ENCODE measurements at regions not wholly inside any gene's neighbourhood (a gene's known extent, or its start where the extent isn't known, plus 50 kb on each side); places are given as distances from the start of the nearest gene placed in this dataset.

DNA sequence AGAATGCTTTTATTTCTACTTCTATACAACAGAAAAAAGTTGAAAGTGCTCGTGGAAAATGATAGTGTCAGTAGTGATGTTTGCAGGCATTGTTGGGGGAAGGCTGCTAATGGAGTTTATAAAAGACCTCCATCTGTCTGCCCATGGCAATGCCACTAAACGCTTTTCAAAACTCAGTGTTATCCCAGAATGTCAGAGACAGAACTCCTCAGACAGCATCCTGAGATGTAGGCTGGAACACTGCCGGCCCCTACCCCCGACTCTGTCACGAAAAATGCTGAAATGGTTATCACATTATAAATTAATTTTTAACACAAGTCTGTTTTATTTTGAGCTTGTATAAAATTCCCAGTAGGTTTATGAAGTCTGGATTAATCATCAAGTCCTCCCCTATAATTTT, 128.9 kb downstream of the HS3ST1 start:
- peaks cover 10% of the 10 kb centered on the region for H3K27me3 Mint-ChIP-seq (ENCODE audit: low read depth)
- DNase-seq, result no peak
- intact Hi-C loops (cut with micrococcal nuclease), result no loop called here
- H3K27ac Mint-ChIP-seq, result no peak overlapping the region
- no peak overlapping the region for H3K4me3 Mint-ChIP-seq
- CTCF ChIA-PET, result no interaction called here
- peaks cover 6% of the 10 kb centered on the region for H3K4me1 Mint-ChIP-seq (ENCODE audit: low read depth)
- no peaks in the 10 kb centered on the region for H3K9me3 Mint-ChIP-seq
- H3K36me3 Mint-ChIP-seq (ENCODE audit: low read depth), result no peaks in the 10 kb centered on the region

DNA sequence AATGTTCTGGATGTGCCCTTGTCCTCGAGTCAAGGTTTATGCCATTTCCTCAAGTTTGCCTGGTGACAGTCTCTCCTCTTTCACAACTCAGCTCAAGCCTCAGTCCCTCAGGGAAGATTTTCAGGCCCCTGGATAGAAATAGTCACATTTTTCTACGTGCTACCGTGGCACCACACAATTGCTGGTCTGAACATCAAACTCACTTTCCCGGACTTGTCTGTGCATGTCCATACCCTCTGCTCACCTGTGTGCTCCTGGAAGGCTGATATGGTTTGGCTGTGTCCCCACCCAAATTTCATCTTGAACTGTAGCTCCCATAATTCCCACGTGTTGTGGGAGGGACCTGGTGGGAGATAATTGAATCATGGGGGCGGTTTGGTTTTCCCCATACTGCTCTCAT, 129.7 kb downstream of the HS3ST1 start:
- H3K9me3 Mint-ChIP-seq, result no peaks in the 10 kb centered on the region
- CTCF ChIA-PET, result no interaction called here
- H3K27me3 Mint-ChIP-seq (ENCODE audit: low read depth), result peaks cover 9% of the 10 kb centered on the region
- H3K4me1 Mint-ChIP-seq (ENCODE audit: low read depth), result peaks cover 6% of the 10 kb centered on the region
- H3K27ac Mint-ChIP-seq, result no peak overlapping the region
- intact Hi-C loops (cut with micrococcal nuclease), result no loop called here
- DNase-seq, result no peak
- H3K36me3 Mint-ChIP-seq (ENCODE audit: low read depth), result no peaks in the 10 kb centered on the region
- no peak overlapping the region for H3K4me3 Mint-ChIP-seq

DNA sequence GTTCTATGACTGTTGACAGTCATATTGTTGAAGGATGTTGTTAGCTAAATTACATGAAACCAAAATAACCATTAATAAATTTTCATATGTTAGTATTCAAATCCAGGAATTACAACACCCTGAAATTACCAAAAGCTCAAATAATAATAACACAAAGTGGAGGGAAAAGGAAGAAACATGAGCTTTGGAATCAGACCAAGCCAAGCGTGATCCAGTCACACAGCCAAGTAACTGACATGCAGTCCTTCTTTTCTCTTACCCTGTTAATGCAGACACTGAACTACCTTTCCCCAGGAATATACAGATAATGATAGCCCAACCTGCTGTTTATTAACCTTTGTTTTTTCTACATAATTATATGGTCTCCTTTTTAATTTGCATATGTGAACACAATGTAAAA, 130.2 kb downstream of the HS3ST1 start:
- Mint-ChIP-seq H3K4me3 (no peak overlapping the region), H3K36me3 (ENCODE audit: low read depth) (no peaks in the 10 kb centered on the region), H3K4me1 (ENCODE audit: low read depth) (peaks cover 6% of the 10 kb centered on the region), H3K9me3 (no peaks in the 10 kb centered on the region), H3K27ac (no peak overlapping the region), H3K27me3 (ENCODE audit: low read depth) (peaks cover 3% of the 10 kb centered on the region)
- no peak for DNase-seq
- intact Hi-C loops (cut with micrococcal nuclease), result no loop called here
- CTCF ChIA-PET, result no interaction called here

DNA sequence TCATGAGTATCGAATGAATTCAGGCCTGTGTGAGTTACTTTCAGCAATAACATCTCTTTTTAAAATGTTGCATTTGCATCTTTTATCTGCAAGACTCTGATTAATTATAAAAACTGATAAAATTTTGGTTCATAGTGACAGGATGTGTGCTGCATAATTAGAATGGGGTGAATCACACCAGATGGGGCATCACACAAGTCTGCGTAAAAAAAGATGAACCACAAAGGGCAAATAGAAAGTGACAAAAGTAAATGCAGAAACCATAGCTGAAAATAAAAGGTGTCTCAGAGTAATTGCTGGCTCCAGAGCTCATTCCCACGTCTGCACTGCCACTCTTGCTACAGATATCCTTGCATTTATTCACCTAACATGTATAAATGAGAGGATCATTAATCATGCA, 131.1 kb downstream of the HS3ST1 start:
- H3K4me3 Mint-ChIP-seq, result no peak overlapping the region
- peaks cover 6% of the 10 kb centered on the region for H3K4me1 Mint-ChIP-seq (ENCODE audit: low read depth)
- H3K9me3 Mint-ChIP-seq, result no peaks in the 10 kb centered on the region
- H3K27ac Mint-ChIP-seq, result no peak overlapping the region
- DNase-seq, result no peak
- CTCF ChIA-PET, result no interaction called here
- H3K36me3 Mint-ChIP-seq (ENCODE audit: low read depth), result no peaks in the 10 kb centered on the region
- intact Hi-C loops (cut with micrococcal nuclease), result no loop called here
- H3K27me3 Mint-ChIP-seq (ENCODE audit: low read depth), result peaks cover 2% of the 10 kb centered on the region

DNA sequence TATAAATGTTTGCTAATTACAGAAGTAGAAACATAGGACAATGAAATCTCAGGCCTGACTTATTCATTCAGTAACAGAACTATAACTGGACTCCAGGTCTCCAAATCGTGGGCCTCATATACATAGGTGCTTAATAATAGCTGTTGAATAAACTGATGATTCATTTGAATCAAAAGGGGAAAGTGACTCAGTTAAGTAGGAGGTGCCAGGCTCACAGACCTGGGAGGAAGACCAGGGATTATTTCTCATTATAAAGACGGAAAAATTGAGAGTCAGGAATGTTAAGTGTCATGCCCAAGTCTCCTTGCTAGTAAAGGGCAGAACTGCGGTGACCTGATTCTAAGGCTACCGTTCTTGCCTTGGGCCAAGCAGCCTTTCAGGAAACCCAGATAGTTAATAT, 131.5 kb downstream of the HS3ST1 start:
- Mint-ChIP-seq H3K36me3 (ENCODE audit: low read depth) (no peaks in the 10 kb centered on the region), H3K4me3 (no peak overlapping the region), H3K27me3 (ENCODE audit: low read depth) (peaks cover 2% of the 10 kb centered on the region), H3K27ac (no peak overlapping the region), H3K9me3 (no peaks in the 10 kb centered on the region), H3K4me1 (ENCODE audit: low read depth) (peaks cover 6% of the 10 kb centered on the region)
- intact Hi-C loops (cut with micrococcal nuclease), result no loop called here
- CTCF ChIA-PET, result no interaction called here
- DNase-seq, result no peak

DNA sequence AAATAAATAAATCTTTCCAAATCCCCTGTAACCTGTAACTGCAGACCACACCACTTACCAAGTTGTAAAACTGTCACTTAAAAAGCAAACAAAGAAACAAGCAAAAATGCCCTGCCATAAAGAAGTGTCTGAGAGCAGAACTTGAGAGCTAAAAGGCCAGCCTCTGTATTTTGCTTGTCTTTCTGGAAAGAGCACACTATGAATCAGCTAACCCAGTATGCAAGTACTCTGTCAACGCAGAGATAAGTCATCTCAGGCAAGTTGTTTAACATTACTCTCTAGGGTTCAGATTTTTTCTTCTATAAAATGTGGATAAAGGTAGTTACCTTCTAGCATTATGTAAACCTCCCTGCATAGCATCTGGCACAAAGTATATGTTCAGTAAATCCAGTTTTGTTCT, 134.8 kb downstream of the HS3ST1 start:
- no peak overlapping the region for H3K27ac Mint-ChIP-seq
- no peaks in the 10 kb centered on the region for H3K27me3 Mint-ChIP-seq (ENCODE audit: low read depth)
- no peak for DNase-seq
- H3K4me3 Mint-ChIP-seq, result no peak overlapping the region
- intact Hi-C loops (cut with micrococcal nuclease), result no loop called here
- peaks cover 6% of the 10 kb centered on the region for H3K4me1 Mint-ChIP-seq (ENCODE audit: low read depth)
- H3K9me3 Mint-ChIP-seq, result no peaks in the 10 kb centered on the region
- CTCF ChIA-PET, result interaction anchor here (0.6 kb wide), 1 partner anchor 67 kb away, joined by 3 read pairs; no protein-coding TSS in a partner anchor
- H3K36me3 Mint-ChIP-seq (ENCODE audit: low read depth), result no peaks in the 10 kb centered on the region

- no peaks in the 10 kb centered on the region for H3K27me3 Mint-ChIP-seq (ENCODE audit: low read depth)
- H3K4me3 Mint-ChIP-seq, result no peak overlapping the region
- H3K4me1 Mint-ChIP-seq (ENCODE audit: low read depth), result no peaks in the 10 kb centered on the region
- intact Hi-C loops (cut with micrococcal nuclease), result no loop called here
- CTCF ChIA-PET, result interaction anchor here (0.6 kb wide), 1 partner anchor 17 kb away, joined by 4 read pairs; no protein-coding TSS in a partner anchor
- no peak for DNase-seq
- no peaks in the 10 kb centered on the region for H3K36me3 Mint-ChIP-seq (ENCODE audit: low read depth)
- H3K9me3 Mint-ChIP-seq, result peaks cover 16% of the 10 kb centered on the region
- H3K27ac Mint-ChIP-seq, result no peak overlapping the region
These were observed 141.6 kb downstream of the HS3ST1 start for GRCh38 chr4:11287055-11287454.

- Mint-ChIP-seq H3K27me3 (ENCODE audit: low read depth) (no peaks in the 10 kb centered on the region), H3K9me3 (peaks cover 16% of the 10 kb centered on the region), H3K4me3 (no peak overlapping the region), H3K27ac (no peak overlapping the region), H3K4me1 (ENCODE audit: low read depth) (no peaks in the 10 kb centered on the region), H3K36me3 (ENCODE audit: low read depth) (no peaks in the 10 kb centered on the region)
- intact Hi-C loops (cut with micrococcal nuclease), result no loop called here
- CTCF ChIA-PET, result interaction anchor here (0.6 kb wide), 1 partner anchor 16 kb away, joined by 4 read pairs; no protein-coding TSS in a partner anchor
- no peak for DNase-seq
These were observed 142.2 kb downstream of the HS3ST1 start for GRCh38 chr4:11286533-11286932.

DNA sequence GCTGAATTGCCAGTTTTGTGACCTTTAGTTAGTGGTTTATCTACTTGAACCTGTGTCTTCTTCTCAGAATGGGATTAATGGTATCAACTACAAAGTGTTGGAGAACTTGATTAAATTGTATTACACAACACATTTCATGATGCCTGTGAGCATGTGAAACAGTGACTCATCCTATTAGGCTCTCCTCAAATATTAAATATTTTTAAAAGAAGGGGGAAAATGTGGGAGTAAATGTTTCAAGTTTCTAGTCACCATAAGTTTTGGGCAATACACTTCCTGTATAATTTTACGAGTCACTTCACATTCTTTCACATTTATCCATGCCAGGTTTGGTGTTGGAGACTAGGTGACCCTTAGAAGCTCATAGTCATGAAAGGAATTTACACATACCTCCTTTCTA, 147.0 kb downstream of the HS3ST1 start:
- DNase-seq, result no peak
- Mint-ChIP-seq H3K4me1 (ENCODE audit: low read depth) (no peaks in the 10 kb centered on the region), H3K9me3 (peaks cover 16% of the 10 kb centered on the region), H3K27ac (no peak overlapping the region), H3K4me3 (no peak overlapping the region), H3K27me3 (ENCODE audit: low read depth) (peaks cover 10% of the 10 kb centered on the region), H3K36me3 (ENCODE audit: low read depth) (no peaks in the 10 kb centered on the region)
- intact Hi-C loops (cut with micrococcal nuclease), result no loop called here
- CTCF ChIA-PET, result no interaction called here

DNA sequence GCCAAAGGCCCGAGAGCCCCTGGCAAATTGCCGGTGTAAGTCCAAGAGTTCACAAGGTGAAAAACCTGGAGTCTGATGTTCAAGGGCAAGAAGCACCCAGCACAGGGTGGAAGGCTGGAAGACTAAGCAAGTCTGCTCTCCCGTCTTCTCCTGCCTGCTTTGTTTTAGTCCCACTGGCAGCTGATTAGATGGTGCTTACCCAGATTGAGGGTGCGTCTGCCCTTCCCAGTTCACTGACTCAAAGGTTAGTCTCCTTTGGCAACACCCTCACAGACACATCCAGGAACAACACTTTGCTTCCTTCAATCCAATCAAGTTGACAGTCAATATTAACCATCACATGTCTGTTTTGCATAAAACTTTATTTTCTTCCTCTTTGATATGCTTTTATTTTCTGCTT, 157.4 kb downstream of the HS3ST1 start:
- CTCF ChIA-PET, result no interaction called here

GRCh38 chr4:11268149-11268548, 160.5 kb downstream of the HS3ST1 start:
- no peaks in the 10 kb centered on the region for H3K4me1 Mint-ChIP-seq (ENCODE audit: low read depth)
- H3K9me3 Mint-ChIP-seq, result peaks cover 1% of the 10 kb centered on the region
- intact Hi-C loops (cut with micrococcal nuclease), result no loop called here
- DNase-seq, result no peak
- H3K27me3 Mint-ChIP-seq (ENCODE audit: low read depth), result peaks cover 20% of the 10 kb centered on the region
- CTCF ChIA-PET, result interaction anchor here (0.6 kb wide), 1 partner anchor 40 kb away, joined by 3 read pairs; no protein-coding TSS in a partner anchor
- no peak overlapping the region for H3K27ac Mint-ChIP-seq
- H3K4me3 Mint-ChIP-seq, result no peak overlapping the region
- H3K36me3 Mint-ChIP-seq (ENCODE audit: low read depth), result no peaks in the 10 kb centered on the region

More for the DNA sequence above, 157.4 kb downstream of the HS3ST1 start:
- peaks cover 1% of the 10 kb centered on the region for H3K9me3 Mint-ChIP-seq
- no peak overlapping the region for H3K4me3 Mint-ChIP-seq
- H3K27me3 Mint-ChIP-seq (ENCODE audit: low read depth), result peaks cover 12% of the 10 kb centered on the region
- DNase-seq, result no peak
- no peaks in the 10 kb centered on the region for H3K36me3 Mint-ChIP-seq (ENCODE audit: low read depth)
- H3K4me1 Mint-ChIP-seq (ENCODE audit: low read depth), result no peaks in the 10 kb centered on the region
- no peak overlapping the region for H3K27ac Mint-ChIP-seq
- intact Hi-C loops (cut with micrococcal nuclease), result no loop called here

- Mint-ChIP-seq H3K9me3 (peaks cover 1% of the 10 kb centered on the region), H3K4me3 (no peak overlapping the region), H3K27ac (no peak overlapping the region), H3K4me1 (ENCODE audit: low read depth) (no peaks in the 10 kb centered on the region), H3K36me3 (ENCODE audit: low read depth) (no peaks in the 10 kb centered on the region), H3K27me3 (ENCODE audit: low read depth) (peaks cover 17% of the 10 kb centered on the region)
- intact Hi-C loops (cut with micrococcal nuclease), result no loop called here
- CTCF ChIA-PET, result no interaction called here
- DNase-seq, result no peak
These were observed 163.9 kb downstream of the HS3ST1 start for GRCh38 chr4:11264841-11265240.

GRCh38 chr4:11264346-11264745, 164.3 kb downstream of the HS3ST1 start:
- Mint-ChIP-seq H3K9me3 (peaks cover 1% of the 10 kb centered on the region), H3K27ac (no peak overlapping the region), H3K4me3 (no peak overlapping the region), H3K4me1 (ENCODE audit: low read depth) (no peaks in the 10 kb centered on the region), H3K27me3 (ENCODE audit: low read depth) (peaks cover 14% of the 10 kb centered on the region), H3K36me3 (ENCODE audit: low read depth) (no peaks in the 10 kb centered on the region)
- intact Hi-C loops (cut with micrococcal nuclease), result no loop called here
- DNase-seq, result no peak
- CTCF ChIA-PET, result no interaction called here

DNA sequence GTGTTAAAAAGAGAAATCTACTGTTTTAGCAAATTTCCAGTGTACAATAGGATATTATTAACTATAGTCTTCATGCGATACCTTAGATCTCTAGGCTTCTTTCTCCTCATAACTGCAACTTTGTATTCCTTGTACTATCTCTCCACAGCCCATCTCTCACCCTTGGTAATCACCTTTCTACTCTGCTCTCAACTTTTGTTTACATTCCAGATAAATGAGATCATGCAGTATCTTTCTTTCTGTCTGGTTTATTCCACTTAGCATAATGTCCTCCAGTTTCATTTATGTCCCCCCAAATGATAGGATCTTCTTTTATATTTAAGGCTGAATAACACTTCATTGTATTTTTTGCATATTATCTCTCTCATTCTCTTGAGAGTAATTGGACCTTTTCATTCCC, 165.5 kb downstream of the HS3ST1 start:
- peaks cover 11% of the 10 kb centered on the region for H3K27me3 Mint-ChIP-seq (ENCODE audit: low read depth)
- no peak overlapping the region for H3K27ac Mint-ChIP-seq
- H3K4me3 Mint-ChIP-seq, result no peak overlapping the region
- H3K36me3 Mint-ChIP-seq (ENCODE audit: low read depth), result no peaks in the 10 kb centered on the region
- H3K4me1 Mint-ChIP-seq (ENCODE audit: low read depth), result no peaks in the 10 kb centered on the region
- peaks cover 1% of the 10 kb centered on the region for H3K9me3 Mint-ChIP-seq
- CTCF ChIA-PET, result no interaction called here
- DNase-seq, result no peak
- intact Hi-C loops (cut with micrococcal nuclease), result no loop called here
